ENCODE measurements at regions not wholly inside any gene's neighbourhood (a gene's known extent, or its start where the extent isn't known, plus 50 kb on each side); places are given as distances from the start of the nearest gene placed in this dataset.

GRCh38 chr1:47669081-47669585, 231.3 kb downstream of the FOXD2 start:
- Histone ChIP-seq H3K27ac (no peak overlapping the region), H3K79me2 (ENCODE audit: low read depth) (no peaks in the 10 kb centered on the region), H3K9me2 (ENCODE audit: insufficient read depth) (no peaks in the 10 kb centered on the region), H3K4me1 (replicated peaks; ENCODE audit: insufficient read depth) (no peaks in the 10 kb centered on the region), H3F3A (ENCODE audit: insufficient read depth, low read depth) (no peaks in the 10 kb centered on the region), H3K4me3 (no peak overlapping the region), H4K20me1 (ENCODE audit: insufficient read depth) (no peaks in the 10 kb centered on the region), H3K27me3 (ENCODE audit: insufficient read depth, low read depth) (no peaks in the 10 kb centered on the region), H2AFZ (no peak overlapping the region), H3K9me3 (ENCODE audit: insufficient read depth, low read depth) (peaks cover 3% of the 10 kb centered on the region; the same call in 1 of the 2 replicates), H3K36me3 (ENCODE audit: low read depth) (no peaks in the 10 kb centered on the region), H3K4me2 (no peak overlapping the region)
- DNase-seq = no peak
- ChIA-PET CTCF (no interaction called here), POLR2A (ENCODE audit: unreplicated experiment) (no interaction called here)
- intact Hi-C loops (cut with micrococcal nuclease; ENCODE audit: unreplicated experiment) = no loop called here
- TF ChIP-seq CTCF (conservative IDR thresholded peaks at IDR 0.05) = no peak
- TF ChIP-seq EZH2 (IDR thresholded peaks at IDR 0.05; ENCODE audit: low read depth) = no peak
- BruUV-seq (replicated peaks) = no TSS peak

- BruUV-seq (replicated peaks) = no TSS peak
- Histone ChIP-seq H3K9me3 (ENCODE audit: insufficient read depth, low read depth) (peaks cover 3% of the 10 kb centered on the region; the same call in 1 of the 2 replicates), H4K20me1 (ENCODE audit: insufficient read depth) (no peaks in the 10 kb centered on the region), H3K4me2 (no peak overlapping the region), H3K4me3 (no peak overlapping the region), H3F3A (ENCODE audit: insufficient read depth, low read depth) (no peaks in the 10 kb centered on the region), H2AFZ (no peak overlapping the region), H3K79me2 (ENCODE audit: low read depth) (no peaks in the 10 kb centered on the region), H3K9me2 (ENCODE audit: insufficient read depth) (no peaks in the 10 kb centered on the region), H3K27ac (no peak overlapping the region), H3K27me3 (ENCODE audit: insufficient read depth, low read depth) (no peaks in the 10 kb centered on the region), H3K4me1 (replicated peaks; ENCODE audit: insufficient read depth) (no peaks in the 10 kb centered on the region), H3K36me3 (ENCODE audit: low read depth) (no peaks in the 10 kb centered on the region)
- TF ChIP-seq CTCF (conservative IDR thresholded peaks at IDR 0.05) (no peak), EZH2 (IDR thresholded peaks at IDR 0.05; ENCODE audit: low read depth) (no peak)
- intact Hi-C loops (cut with micrococcal nuclease; ENCODE audit: unreplicated experiment) = no loop called here
- CTCF ChIA-PET = no interaction called here
- POLR2A ChIA-PET (ENCODE audit: unreplicated experiment) = no interaction called here
- no peak for DNase-seq
Measured at GRCh38 chr1:47672622-47673021, 234.8 kb downstream of the FOXD2 start.

GRCh38 chr1:47674189-47674588, 236.3 kb downstream of the FOXD2 start:
- POLR2A ChIA-PET (ENCODE audit: unreplicated experiment) = interaction anchor here (0.7 kb wide), 1 partner anchor 10 kb away, joined by 3 read pairs; no protein-coding TSS in a partner anchor

More at GRCh38 chr1:47674189-47674588, 236.3 kb downstream of the FOXD2 start:
- TF ChIP-seq EZH2 (IDR thresholded peaks at IDR 0.05; ENCODE audit: low read depth) = no peak
- TF ChIP-seq CTCF (conservative IDR thresholded peaks at IDR 0.05) = no peak
- H3K27me3 ChIP-seq (ENCODE audit: insufficient read depth, low read depth) = no peaks in the 10 kb centered on the region
- H3K4me2 ChIP-seq = no peak overlapping the region
- H3K9me2 ChIP-seq (ENCODE audit: insufficient read depth) = no peaks in the 10 kb centered on the region
- CTCF ChIA-PET = no interaction called here
- BruUV-seq (replicated peaks) = no TSS peak
- no peaks in the 10 kb centered on the region for H3F3A ChIP-seq (ENCODE audit: insufficient read depth, low read depth)
- DNase-seq = no peak
- no peak overlapping the region for H3K4me3 ChIP-seq
- H3K27ac ChIP-seq = no peak overlapping the region
- intact Hi-C loops (cut with micrococcal nuclease; ENCODE audit: unreplicated experiment) = no loop called here
- no peaks in the 10 kb centered on the region; the same call in 1 of the 2 replicates for H3K9me3 ChIP-seq (ENCODE audit: insufficient read depth, low read depth)
- no peaks in the 10 kb centered on the region for H3K4me1 ChIP-seq (replicated peaks; ENCODE audit: insufficient read depth)
- H2AFZ ChIP-seq = no peak overlapping the region
- H4K20me1 ChIP-seq (ENCODE audit: insufficient read depth) = no peaks in the 10 kb centered on the region
- no peaks in the 10 kb centered on the region for H3K79me2 ChIP-seq (ENCODE audit: low read depth)
- H3K36me3 ChIP-seq (ENCODE audit: low read depth) = no peaks in the 10 kb centered on the region
